HG03066 (cell line): ENCODE measurements at regions not wholly inside any gene's neighbourhood (a gene's known extent, or its start where the extent isn't known, plus 50 kb on each side); places are given as distances from the start of the nearest gene placed in this dataset.

Source experiments
- ATAC-seq: cut with Tn5 transposase; IDR thresholded peaks from one replicate; pipeline ENCODE4 v1.9.1; 2021; ENCODE audit warnings: low read depth; ENCODE audit not compliant: unreplicated experiment

GRCh38 chr4:187172340-187172761 lies 448.7 kb upstream of the FAT1 start:
- no peak for ATAC-seq

DNA sequence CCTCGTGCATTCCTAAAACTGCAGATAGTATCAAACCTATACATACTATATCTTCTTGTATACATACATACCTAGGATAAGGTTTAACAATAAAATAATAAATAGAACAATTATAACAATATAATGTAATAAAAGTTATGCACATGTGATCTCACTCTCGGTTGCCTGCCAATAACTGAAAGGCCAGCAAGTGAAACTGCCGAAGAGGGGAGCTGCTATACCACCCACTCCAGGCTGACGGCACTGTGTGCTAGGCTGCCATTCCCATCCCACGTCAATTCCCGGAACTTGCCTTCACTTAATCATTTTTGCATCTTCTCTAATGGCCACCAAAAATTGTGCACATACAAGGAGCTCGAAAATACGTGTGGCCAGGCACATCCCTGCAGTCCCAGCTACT lies 451.1 kb upstream of the FAT1 start:
- ATAC-seq, result no peak

DNA sequence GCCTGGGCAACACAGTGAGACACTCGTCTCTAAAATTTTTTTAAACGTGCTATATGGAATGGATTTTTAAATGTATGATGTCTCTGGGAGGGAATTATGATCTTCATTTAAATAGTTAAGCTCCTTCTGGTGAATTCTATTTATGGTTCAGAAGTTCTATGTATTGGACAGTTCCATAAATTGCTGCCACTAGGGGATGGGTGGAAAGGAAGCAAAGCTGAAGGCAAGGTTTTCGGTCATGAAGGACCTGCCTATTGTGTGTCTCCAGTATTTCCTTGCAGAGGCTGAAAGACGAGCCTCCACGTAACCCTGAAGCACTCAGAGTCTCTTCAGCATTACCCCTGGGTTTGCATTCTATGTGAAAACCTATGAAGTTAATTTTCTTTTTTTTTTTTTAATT lies 451.5 kb upstream of the FAT1 start:
- no peak for ATAC-seq

DNA sequence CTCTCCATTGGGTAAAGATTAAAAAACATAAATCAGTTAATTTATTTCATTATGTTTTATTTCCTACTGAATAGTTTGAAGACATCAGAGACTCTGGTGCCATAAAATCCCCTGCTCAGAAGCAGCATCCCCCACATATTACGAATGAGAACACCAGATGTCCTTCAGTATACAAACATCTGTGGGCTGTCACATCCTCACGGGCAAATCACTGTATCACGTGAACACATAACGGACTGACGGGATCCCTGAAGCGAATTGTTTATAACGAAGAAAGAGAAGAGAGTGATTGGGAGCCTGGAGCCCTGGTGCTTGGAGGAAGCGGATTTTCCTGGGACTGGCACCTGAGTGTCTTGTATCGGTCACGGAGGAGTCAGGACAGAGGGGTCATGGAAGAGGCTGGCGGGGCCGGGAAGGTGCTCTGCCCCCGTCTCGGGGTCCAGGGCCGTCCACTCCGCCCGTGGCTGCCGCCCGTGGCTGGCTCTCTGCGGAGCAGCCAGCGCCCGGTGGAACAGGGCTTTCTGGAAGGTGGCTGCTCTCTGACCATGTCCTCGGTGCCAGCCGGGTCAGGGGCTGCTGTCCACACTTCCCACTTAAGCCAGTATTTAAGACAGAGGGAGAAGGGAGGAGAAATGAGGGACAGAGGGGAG lies 452.7 kb upstream of the FAT1 start:
- ATAC-seq, result no peak

- no peak for ATAC-seq
These were observed 454.4 kb upstream of the FAT1 start for GRCh38 chr4:187178084-187178483.

GRCh38 chr4:187178587-187178986 lies 454.9 kb upstream of the FAT1 start:
- ATAC-seq, result no peak

GRCh38 chr4:187179086-187180058 lies 455.7 kb upstream of the FAT1 start:
- no peak for ATAC-seq

DNA sequence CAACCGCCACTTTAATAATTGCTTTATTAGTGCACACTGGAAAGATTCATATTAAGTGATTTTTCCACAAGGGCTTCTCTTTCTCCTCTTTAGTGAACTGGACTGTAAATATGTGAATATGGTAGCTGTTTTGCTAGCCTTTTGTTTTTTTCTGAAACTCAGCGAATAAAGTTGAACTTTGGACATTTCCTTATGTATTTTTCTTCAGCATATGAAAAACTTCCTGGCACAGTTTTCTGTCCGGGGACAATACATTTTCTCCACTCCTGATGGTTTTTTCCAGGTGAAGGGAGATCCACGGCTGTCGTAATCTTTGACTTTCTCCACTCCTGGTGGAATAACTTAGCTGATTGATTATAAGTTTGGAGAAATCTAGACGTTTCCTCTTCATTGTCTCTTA lies 457.4 kb upstream of the FAT1 start:
- ATAC-seq, result no peak

- no peak for ATAC-seq
These were observed 459.7 kb upstream of the FAT1 start for GRCh38 chr4:187183346-187183745.

- ATAC-seq, result no peak
These were observed 460.2 kb upstream of the FAT1 start for GRCh38 chr4:187183826-187184225.

GRCh38 chr4:187184508-187184907 lies 460.9 kb upstream of the FAT1 start:
- no peak for ATAC-seq

GRCh38 chr4:187188118-187188517 lies 464.5 kb upstream of the FAT1 start:
- ATAC-seq, result no peak

DNA sequence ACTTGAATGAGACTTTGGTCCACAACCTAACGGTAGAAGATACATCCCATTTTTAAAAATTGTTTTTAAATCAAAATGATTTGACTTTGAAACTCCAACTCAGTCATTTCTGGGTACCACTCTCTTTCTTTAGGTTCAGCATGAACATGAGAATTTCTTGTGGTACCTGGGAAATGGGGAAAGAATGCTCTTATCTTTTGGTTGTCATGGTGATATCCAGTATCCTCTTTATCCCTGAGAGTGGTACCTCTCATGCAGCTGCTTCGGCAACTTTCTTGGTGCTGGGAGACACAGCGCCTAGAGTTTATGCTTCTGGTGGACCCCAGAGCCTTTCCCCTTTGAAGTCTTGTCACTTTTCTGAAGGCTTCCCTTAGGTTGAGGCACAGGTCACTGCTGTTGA lies 465.1 kb upstream of the FAT1 start:
- no peak for ATAC-seq

- no peak for ATAC-seq
These were observed 466.7 kb upstream of the FAT1 start for GRCh38 chr4:187190390-187190789.

GRCh38 chr4:187191676-187192075 lies 468.0 kb upstream of the FAT1 start:
- no peak for ATAC-seq

DNA sequence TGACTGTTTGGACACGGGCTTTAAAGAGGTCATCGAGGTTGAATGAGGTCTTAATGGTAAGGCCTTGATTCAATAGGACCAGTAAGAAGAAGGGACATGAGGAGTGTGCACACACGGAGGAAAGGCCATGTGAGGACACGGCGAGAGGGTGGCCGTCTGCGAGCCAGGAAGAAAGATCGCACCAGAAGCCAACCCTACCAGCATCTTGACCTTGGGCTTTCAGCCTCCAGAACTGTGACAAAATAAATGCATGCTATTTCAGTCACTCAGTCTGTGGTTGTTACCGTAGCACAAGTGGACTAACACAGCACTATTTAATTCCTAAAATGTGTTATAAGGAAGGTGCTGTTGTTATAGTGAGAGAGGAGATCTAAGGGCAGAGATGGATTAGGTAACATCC lies 468.6 kb upstream of the FAT1 start:
- ATAC-seq, result no peak

GRCh38 chr4:187193141-187193540 lies 469.5 kb upstream of the FAT1 start:
- no peak for ATAC-seq

DNA sequence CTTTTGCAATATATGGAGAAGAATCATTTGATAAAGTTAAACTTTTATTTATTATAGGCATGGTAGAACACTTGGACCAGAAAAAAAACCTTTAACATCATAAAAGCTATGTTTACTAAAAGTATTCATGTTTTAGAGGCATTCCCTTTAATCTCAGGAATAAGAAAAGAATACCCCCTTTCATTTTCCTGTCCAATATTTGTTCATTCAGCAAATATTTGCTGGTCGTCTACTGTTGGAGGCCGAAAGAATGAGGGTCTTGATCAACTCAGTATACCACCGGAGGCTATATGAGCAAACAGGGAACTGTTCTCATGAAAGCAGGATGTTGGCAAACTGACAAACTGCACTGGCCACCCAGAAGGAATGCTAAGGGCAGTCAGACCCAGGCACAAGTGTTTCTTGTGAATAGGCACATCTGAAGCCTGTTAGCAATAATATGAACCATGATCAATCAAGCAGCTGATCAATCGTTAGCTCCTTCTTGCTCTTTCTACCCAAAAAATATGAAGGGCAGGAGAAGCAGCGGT lies 480.8 kb upstream of the FAT1 start:
- no peak for ATAC-seq

GRCh38 chr4:187207931-187208330 lies 484.3 kb upstream of the FAT1 start:
- ATAC-seq, result no peak

DNA sequence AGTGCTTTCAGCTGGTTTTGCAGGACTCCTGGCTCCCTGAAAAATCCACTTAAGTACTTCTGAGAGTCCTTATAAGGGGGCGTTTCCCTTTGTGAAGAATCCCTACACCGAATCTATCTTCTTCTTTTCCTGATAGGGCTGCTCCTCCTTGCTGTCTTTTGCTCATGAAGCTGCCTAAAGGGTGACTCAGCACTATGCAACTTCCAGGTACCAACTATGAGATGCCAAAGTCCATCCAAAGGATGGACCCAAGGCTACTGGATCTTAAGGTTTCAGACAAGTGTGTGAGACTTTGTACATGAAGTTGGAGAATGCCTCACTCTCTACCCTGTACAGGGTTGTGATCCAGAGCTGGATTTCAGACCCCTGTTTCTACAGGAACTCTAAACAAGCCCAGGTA lies 485.0 kb upstream of the FAT1 start:
- no peak for ATAC-seq

DNA sequence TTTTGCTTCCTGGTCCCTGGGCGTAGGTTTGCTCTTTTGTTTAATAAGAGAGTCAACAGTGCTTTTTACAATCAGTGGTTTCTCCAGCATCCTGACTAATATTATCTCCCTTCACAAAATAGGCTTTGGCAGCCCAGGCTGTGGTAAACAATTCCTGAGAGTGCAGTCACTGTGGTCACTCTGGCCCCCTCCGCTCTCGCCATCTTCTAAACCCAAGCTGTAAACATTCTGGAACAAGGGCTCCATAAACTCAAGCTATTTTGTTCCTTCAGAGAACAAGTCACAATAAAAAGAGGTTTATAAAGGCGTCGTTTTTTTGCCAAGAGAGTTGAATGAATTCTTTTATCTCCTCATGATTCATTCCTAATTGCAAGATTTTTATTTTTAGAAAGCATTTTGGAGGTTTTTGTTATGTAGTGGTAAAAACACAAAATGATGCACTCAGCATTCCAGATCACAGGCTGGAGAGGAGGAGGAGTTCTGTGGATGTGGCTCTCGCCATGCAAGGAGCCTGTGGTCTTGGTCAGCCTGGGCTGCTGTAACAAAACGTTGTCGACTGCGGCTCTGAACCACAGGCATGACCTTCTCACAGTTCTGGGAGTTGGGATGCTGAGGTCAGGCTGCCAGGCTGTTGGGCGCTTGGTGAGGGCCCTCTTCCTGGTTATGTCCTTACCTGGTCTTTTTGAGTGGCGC lies 486.4 kb upstream of the FAT1 start:
- ATAC-seq, result no peak
